SU-DHL-6 (cell line): ENCODE measurements at regions not wholly inside any gene's neighbourhood (a gene's known extent, or its start where the extent isn't known, plus 50 kb on each side); places are given as distances from the start of the nearest gene placed in this dataset.

Source experiments
- EZH2phosphoT487 ChIP-seq: fragments of 200-600 bp; sonication (generic), shearing (Covaris generic); conservative IDR thresholded peaks from 2 replicates; pipeline ENCODE4 v1.6.1; 2018; ENCODE audit warnings: mild to moderate bottlenecking, antibody characterized with exemption, low read length, moderate library complexity, mixed read lengths
- TF ChIP-seq, protein P1 (sequence below): fragments of 200-600 bp; sonication (generic); IDR thresholded peaks from one replicate; pipeline ENCODE4 v1.5.1; 2017; ENCODE audit warnings: antibody characterized with exemption, mild to moderate bottlenecking, low read length, moderate library complexity; ENCODE audit not compliant: insufficient read depth, poor library complexity, severe bottlenecking

DNA sequence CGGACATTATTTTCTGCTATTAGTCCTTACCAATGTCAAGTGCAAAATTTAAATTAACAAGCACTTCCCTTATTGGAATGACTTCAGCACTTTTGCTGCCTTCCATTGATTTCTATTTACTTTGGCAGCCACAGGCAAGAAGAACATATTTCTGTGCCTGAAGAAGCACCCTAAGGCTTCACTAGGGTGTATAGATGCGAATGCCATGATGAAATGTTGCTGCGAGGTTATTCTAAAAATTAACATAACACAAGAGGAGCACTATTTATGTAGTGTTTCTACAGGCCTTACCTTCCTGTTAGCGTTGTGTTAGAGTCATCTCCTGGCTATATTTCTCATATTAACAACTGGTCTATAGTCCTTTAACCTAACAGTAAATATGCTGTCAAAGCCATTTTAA is 365.0 kb upstream of the HNRNPA3 start:
- TF ChIP-seq, protein P1, sequence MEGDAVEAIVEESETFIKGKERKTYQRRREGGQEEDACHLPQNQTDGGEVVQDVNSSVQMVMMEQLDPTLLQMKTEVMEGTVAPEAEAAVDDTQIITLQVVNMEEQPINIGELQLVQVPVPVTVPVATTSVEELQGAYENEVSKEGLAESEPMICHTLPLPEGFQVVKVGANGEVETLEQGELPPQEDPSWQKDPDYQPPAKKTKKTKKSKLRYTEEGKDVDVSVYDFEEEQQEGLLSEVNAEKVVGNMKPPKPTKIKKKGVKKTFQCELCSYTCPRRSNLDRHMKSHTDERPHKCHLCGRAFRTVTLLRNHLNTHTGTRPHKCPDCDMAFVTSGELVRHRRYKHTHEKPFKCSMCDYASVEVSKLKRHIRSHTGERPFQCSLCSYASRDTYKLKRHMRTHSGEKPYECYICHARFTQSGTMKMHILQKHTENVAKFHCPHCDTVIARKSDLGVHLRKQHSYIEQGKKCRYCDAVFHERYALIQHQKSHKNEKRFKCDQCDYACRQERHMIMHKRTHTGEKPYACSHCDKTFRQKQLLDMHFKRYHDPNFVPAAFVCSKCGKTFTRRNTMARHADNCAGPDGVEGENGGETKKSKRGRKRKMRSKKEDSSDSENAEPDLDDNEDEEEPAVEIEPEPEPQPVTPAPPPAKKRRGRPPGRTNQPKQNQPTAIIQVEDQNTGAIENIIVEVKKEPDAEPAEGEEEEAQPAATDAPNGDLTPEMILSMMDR = no peak
- no peak for TF ChIP-seq EZH2phosphoT487
